Activated CD8-positive, alpha-beta memory T cell treated with anti-CD3 and anti-CD28 coated beads, Interleukin-2, amount 50 U/mL, for 24 hours (primary cell): ENCODE measurements at regions not wholly inside any gene's neighbourhood (a gene's known extent, or its start where the extent isn't known, plus 50 kb on each side); places are given as distances from the start of the nearest gene placed in this dataset.
"Not testable (repeated sequence)": the region's sequence is repeated elsewhere in the genome, so short reads cannot be mapped to it uniquely, and the experiment has no call there.

Experiments
- DNase-seq: peaks from one replicate; pipeline ENCODE4 v3.0.0-alpha.2; 2020; ENCODE audit errors: extremely low read depth

DNA sequence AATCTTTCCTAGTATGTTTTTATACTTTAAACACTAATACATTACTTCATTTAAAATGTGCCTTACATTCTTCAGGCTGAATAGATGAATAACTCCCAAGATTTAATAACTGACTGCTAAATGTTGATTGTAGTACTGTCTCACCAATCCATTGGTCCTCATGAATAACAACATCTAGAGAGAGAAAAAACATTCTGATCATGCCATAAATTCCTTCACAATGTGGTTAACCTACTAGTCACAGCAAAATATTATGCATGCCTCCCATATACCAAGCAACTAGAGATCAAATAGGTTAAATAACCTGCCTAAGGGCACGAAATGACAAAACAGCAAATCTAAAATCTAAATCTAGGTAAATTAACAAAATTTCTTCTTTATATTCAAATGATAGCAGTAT, 66.2 kb downstream of the SYT15 start:
- not testable (repeated sequence) for DNase-seq

GRCh38 chr10:46646132-46646531, 67.2 kb downstream of the SYT15 start:
- DNase-seq: not testable (repeated sequence)

DNA sequence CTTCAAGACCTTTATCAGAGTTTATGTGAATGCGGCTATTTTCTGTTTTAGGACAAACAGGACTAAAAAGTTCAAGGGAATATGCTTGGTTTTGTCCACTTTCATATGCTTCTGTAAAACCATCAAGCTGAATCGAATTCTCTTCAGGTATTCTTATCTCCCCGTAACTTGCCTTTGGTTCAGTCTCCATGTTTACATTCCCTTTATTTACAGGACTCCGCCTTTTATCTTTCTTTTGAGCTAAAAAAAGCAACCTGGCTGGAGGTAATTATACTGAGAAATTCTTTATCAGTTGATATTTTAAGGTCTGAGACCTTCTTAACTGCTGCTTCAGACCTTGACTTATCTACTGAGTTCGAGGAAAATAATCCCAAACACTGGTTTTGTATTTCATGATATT, 72.0 kb downstream of the SYT15 start:
- not testable (repeated sequence) for DNase-seq

- DNase-seq: not testable (repeated sequence)
These were observed 78.5 kb downstream of the SYT15 start for GRCh38 chr10:46657437-46657836.

DNA sequence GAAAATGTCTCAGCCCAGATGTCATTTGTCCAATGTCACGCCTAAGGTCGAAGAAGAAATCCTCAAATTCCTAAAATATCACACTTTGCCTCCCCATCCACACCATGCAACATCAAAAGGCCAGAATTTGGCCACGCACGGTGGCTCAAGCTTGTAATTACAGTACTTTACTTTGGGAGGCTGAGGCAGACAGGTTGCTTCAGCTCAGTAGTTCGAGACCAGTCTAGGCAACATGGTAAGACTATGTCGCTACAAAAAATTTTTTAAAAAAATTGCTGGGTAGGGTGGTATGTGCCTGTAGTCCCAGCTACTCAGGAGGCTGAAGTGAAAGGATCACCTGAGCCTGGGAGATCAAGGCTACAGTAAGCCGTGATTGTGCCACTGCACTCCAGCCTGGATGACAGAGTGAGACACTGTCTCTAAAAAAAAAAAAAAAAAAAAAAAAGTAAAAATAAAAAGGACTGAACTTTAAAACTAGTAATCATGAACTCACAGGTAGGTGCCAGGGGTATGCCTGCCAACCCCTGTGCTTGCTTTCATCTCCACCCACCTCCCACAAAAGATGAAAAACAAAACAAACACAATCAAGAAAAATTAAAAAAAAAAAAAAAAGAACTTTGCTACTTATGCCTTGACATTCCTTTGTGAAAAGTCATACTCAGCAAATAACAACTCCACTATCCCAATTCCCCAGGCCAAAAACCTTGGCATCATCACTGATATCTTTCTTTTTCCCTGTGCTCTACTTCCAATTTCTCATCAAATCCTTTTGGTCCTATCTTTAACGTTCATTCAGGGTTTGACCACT, 81.3 kb downstream of the SYT15 start:
- not testable (repeated sequence) for DNase-seq

DNA sequence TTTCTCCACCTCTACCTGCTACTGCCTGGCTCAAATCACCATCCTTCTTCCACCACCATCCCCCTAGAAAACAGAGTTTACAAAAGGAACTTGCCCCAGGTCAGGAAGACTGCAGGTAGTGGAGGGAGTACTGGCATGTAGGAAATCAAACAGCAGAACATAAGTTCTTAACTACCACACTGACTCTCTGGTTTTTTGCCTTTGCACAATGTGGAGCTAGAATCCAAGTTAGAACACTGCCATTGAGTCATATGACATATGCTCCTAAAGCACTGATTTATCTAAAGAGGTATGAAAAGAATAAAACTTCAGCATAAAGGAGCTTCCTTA, 81.9 kb downstream of the SYT15 start:
- DNase-seq: not testable (repeated sequence)

DNA sequence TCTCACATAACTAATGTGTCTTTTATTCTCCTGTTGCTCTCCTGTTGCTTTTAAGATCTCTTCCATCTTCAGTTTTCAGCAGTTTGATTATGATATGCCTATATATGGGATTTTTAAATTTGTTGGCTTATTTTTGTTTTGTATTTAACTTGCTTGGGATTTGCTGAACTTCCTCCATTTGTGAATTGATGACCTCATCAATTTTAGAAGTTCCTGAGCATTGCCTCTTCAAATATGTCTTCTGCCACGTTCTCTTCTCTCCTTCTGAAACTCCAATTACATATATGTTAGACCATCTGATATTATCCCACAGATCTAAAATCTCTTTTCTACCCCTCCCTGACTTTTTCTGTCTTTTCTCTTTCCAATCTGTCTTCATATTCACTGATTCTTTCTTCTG, 86.6 kb downstream of the SYT15 start:
- DNase-seq: not testable (repeated sequence)

- not testable (repeated sequence) for DNase-seq
These were observed 89.5 kb downstream of the SYT15 start for GRCh38 chr10:46668357-46668997.

GRCh38 chr10:46677836-46678435, 99.0 kb downstream of the SYT15 start:
- not testable (repeated sequence) for DNase-seq

- not testable (repeated sequence) for DNase-seq
These were observed 112.5 kb downstream of the SYT15 start for GRCh38 chr10:46691397-46691796.

- not testable (repeated sequence) for DNase-seq
These were observed 114.3 kb downstream of the SYT15 start for GRCh38 chr10:46693218-46693617.

DNA sequence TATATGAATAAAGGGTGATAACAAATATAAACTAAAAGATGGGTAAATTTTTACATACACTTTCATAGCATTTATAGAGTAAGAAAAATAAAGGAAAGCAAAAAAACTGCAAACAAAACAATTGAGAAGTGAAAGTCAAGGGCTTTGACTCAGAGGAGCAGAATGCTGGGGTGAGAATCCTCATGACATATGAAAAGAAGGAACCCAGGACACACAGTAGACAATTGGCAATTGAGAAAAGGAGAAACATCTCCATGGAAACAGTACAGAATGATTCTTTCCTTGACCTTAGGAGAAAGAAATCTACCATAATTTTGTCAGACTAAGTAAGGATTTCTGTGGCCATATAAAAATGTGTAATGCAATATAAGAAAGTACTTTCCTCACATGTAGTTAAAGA, 138.3 kb downstream of the SYT15 start:
- not testable (repeated sequence) for DNase-seq

DNA sequence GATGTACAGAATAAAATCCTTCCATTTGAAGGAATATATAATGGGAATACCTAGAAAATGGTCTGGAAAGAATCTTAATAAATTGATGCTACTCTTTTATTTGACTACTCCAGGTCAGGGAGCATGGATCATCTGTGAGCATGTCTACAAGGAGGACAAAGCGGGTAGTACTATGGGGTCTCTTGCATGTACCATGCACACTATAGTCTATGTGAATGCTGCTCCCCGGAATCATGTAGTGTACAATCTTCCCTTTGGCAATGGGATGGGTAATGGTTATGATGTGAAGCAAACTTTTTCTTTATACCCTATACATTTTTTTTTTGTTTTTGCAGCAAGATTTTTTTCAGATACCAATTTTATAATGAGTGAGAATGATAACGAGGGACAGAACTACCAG, 139.1 kb downstream of the SYT15 start:
- not testable (repeated sequence) for DNase-seq

DNA sequence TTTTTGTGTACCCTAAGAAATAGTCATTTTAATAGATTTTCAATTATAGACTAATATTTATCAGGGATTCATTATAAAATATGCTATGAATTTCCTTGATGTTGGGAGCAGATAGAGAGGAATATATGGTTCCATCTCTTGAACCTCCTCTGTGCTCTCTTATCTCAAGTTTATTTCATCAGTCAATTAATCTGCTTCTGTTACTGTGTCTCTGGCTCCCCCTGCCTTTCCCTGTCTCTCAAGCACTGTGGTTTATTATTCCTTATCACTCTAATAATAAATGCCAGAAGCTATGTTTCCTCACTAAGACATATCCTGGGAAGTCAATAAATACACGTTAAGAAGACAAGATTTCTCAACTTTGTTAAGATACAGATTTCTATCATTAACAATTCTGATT, 141.5 kb downstream of the SYT15 start:
- DNase-seq: not testable (repeated sequence)

DNA sequence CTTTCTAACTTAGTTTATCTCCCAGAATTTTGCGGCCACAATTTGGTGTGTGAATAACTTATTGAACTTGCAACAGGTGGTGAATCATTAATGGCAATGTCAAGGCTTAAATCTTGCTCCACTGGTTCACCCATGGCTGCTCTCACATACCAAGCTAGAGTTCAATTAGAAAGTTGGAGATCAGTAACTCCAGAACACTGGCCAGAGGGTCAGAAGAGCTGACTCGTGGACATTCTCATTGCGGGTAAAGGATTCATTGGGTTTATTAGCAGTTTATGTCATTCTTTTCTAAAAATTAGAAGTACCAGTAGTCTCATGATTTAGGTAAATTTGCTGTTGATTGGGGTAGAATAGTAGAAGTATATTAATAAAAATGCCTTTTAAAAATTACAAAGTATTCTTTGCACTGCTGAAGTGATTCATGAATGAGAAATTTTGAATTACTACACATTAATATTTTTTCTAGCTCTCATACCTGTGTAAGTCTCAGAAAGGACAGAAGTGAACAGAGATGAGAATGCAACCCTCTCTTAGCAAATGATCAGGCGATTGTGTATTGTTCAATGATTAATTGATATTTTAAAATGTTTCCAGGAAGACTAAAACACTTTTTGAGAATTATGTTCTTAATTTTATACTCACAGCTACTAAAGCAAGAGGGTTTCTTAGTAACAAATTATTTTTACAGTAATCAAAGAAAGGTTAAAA, 142.0 kb downstream of the SYT15 start:
- not testable (repeated sequence) for DNase-seq

DNA sequence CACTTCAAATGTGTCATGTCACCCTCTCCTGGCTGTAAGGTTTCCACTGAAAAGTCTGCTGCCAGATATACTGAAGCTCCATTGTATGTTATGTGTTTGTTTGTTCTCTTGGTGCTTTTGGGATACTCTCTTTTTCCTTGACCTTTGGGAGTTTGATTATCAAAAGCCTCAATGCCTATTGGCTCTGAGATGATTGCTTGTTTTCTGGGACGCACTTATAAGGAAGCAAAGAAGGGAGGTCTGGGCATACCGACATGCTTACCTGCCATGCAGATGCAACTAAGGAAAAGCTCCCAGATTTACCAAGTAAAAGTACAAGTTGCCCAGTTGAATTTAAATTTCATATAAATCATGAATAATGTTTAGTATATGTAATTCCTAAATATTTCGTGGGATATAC, 145.3 kb downstream of the SYT15 start:
- DNase-seq: not testable (repeated sequence)

DNA sequence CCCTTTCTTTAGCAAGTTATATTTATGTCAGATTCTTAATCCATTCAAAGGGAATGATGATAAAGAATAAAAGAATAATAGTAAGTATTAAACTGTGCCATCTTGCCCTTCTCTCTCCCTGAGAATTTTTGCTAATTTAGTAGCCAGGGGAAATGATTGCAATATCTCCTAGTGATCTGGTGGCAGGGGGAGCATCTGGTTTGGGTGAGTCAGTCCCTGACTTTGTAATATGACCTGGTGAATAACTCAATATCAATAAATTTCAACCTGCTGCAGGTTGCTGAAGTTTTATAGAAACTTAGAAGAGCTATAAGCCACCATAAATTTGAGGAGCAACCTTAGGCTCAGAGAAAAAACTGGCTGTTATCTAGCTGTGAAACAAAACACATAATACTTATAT, 149.4 kb downstream of the SYT15 start:
- not testable (repeated sequence) for DNase-seq

GRCh38 chr10:46730729-46731128, 151.8 kb downstream of the SYT15 start:
- DNase-seq: not testable (repeated sequence)

GRCh38 chr10:46733635-46734261, 154.8 kb downstream of the SYT15 start:
- not testable (repeated sequence) for DNase-seq

DNA sequence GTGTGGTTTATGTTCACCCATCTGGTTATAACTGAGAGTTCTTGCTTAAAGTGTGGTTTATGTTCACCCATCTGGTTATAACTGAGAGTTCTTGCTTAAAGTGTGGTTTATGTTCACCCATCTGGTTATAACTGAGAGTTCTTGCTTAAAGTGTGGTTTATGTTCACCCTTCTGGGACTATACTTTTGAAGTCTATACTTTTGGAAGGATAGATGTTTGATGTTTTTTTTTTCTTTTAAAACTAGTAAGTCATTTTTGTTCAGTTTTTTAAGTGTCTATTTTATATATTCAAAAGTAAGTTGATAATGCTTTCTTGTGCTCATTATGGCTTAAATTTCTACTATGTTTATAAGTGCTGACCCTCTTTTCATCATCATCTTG, 155.3 kb downstream of the SYT15 start:
- not testable (repeated sequence) for DNase-seq

DNA sequence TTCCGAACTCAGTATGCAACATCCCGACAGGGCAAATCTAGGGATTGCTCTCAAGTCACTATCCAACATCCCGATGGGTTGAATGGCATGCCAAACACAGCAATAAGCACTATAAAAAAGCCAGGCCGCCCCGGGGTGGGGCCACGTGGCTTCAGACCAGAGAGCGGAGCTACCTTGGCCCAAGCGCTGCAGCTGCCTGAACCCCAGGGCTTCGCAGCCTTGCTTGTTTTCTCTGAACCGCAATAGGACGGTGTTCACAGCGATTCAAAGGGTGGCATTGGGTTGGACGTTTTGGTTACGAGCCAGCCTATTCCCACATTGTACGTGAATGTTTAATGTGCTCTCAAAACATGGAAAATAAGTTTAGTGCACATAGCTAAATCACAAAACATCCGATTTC, 161.0 kb downstream of the SYT15 start:
- DNase-seq: not testable (repeated sequence)

GRCh38 chr10:46740368-46740767, 161.4 kb downstream of the SYT15 start:
- DNase-seq: not testable (repeated sequence)
